ENCODE measurements at regions not wholly inside any gene's neighbourhood (a gene's known extent, or its start where the extent isn't known, plus 50 kb on each side); places are given as distances from the start of the nearest gene placed in this dataset.

DNA sequence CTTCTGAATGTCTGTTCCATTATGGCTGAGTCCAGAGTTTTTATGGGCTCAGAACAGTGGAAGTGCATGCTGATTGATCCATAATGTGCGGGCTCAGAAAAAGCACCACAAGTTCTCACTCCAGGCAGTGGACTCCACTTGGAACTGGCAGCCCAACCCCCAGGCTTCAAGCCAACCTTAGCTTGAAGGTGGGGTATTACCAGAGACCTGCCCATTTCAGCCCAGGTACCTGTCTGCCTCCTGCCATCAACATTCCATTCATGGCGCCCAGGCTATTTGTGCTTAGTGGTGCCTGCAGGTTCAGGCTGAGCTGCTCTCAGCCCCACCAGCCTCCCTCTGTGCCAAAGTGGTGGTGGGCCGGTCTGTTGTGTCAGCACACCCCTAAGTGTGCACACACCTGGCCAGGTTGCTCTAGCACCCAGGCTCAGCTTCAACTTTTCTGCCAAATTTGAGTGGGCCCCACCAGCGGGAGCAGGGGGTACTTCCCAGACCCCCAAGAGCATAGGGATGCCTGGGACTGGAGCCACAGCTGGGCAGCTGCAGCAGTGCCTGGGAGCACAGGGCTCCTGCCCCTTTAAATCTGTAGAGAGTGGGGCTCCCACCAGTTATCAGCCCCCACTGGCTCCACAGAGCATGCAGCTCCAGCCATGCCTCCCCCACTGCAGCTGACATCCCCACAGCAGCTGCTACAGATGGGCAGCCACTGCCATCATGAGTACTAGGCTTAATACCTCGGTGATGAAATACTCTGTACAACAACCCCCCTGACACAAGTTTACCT lies 1025.3 kb downstream of the PCDH19 start:
- no peaks in the 10 kb centered on the region for H4K20me1 ChIP-seq (ENCODE audit: low read length)
- POLR2A ChIA-PET (ENCODE audit: unreplicated experiment), result no interaction called here

GRCh38 chrX:99383786-99384185 lies 1026.3 kb downstream of the PCDH19 start:
- no peak overlapping the region for H2AFZ ChIP-seq (ENCODE audit: low read length)
- POLR2A ChIA-PET (ENCODE audit: unreplicated experiment), result no interaction called here
- no peak overlapping the region for H3K4me2 ChIP-seq (ENCODE audit: low read length)
- no peaks in the 10 kb centered on the region for H3F3A ChIP-seq (ENCODE audit: low read length, unreplicated experiment)
- H3K79me2 ChIP-seq (ENCODE audit: low read length), result no peaks in the 10 kb centered on the region
- no peaks in the 10 kb centered on the region for H3K27me3 ChIP-seq (ENCODE audit: low read length)
- H3K4me3 ChIP-seq (ENCODE audit: low read length), result no peak overlapping the region
- intact Hi-C loops (cut with micrococcal nuclease), result no loop called here
- H3K9me2 ChIP-seq (replicated peaks; ENCODE audit: low read length), result no peaks in the 10 kb centered on the region
- no peaks in the 10 kb centered on the region for H3K9me3 ChIP-seq (ENCODE audit: low read length)
- H3K9ac ChIP-seq (ENCODE audit: low read length), result no peak overlapping the region
- H3K27ac ChIP-seq (ENCODE audit: low read length), result no peak overlapping the region
- no peaks in the 10 kb centered on the region for H3K4me1 ChIP-seq (ENCODE audit: insufficient read depth, low read length)
- ATAC-seq (no peak), DNase-seq (no peak)
- BruUV-seq (replicated peaks), result no TSS peak
- CTCF ChIA-PET, result no interaction called here
- H3K36me3 ChIP-seq (ENCODE audit: low read depth, low read length), result no peaks in the 10 kb centered on the region
- no peaks in the 10 kb centered on the region for H4K20me1 ChIP-seq (ENCODE audit: low read length)
- no peak for TF ChIP-seq CTCF (conservative IDR thresholded peaks at IDR 0.05; ENCODE audit: low read depth, low read length)
- TF ChIP-seq EZH2 (IDR thresholded peaks at IDR 0.05; ENCODE audit: low read length, unreplicated experiment), result no peak
- no peak for TF ChIP-seq EZH2phosphoT487 (IDR thresholded peaks at IDR 0.05; ENCODE audit: borderline replicate concordance, low read length)

More for the DNA sequence above, 1025.3 kb downstream of the PCDH19 start:
- TF ChIP-seq EZH2phosphoT487 (IDR thresholded peaks at IDR 0.05; ENCODE audit: borderline replicate concordance, low read length) (no peak), EZH2 (IDR thresholded peaks at IDR 0.05; ENCODE audit: low read length, unreplicated experiment) (no peak), CTCF (conservative IDR thresholded peaks at IDR 0.05; ENCODE audit: low read depth, low read length) (no peak)
- Histone ChIP-seq H3K36me3 (ENCODE audit: low read depth, low read length) (no peaks in the 10 kb centered on the region), H3K27me3 (ENCODE audit: low read length) (no peaks in the 10 kb centered on the region), H3K4me1 (ENCODE audit: insufficient read depth, low read length) (no peaks in the 10 kb centered on the region), H3K79me2 (ENCODE audit: low read length) (no peaks in the 10 kb centered on the region), H3K9me3 (ENCODE audit: low read length) (no peaks in the 10 kb centered on the region), H2AFZ (ENCODE audit: low read length) (no peak overlapping the region), H3K4me3 (ENCODE audit: low read length) (no peak overlapping the region), H3K9ac (ENCODE audit: low read length) (no peak overlapping the region), H3F3A (ENCODE audit: low read length, unreplicated experiment) (no peaks in the 10 kb centered on the region), H3K4me2 (ENCODE audit: low read length) (no peak overlapping the region), H3K27ac (ENCODE audit: low read length) (no peak overlapping the region), H3K9me2 (replicated peaks; ENCODE audit: low read length) (no peaks in the 10 kb centered on the region)
- CTCF ChIA-PET, result no interaction called here
- no peak for ATAC-seq
- intact Hi-C loops (cut with micrococcal nuclease), result no loop called here
- BruUV-seq (replicated peaks), result no TSS peak
- no peak for DNase-seq

GRCh38 chrX:99371976-99372595 lies 1038.0 kb downstream of the PCDH19 start:
- H3K4me1 ChIP-seq (ENCODE audit: insufficient read depth, low read length), result no peaks in the 10 kb centered on the region
- no peak overlapping the region for H2AFZ ChIP-seq (ENCODE audit: low read length)
- H3K36me3 ChIP-seq (ENCODE audit: low read depth, low read length), result no peaks in the 10 kb centered on the region
- H3K9me3 ChIP-seq (ENCODE audit: low read length), result no peaks in the 10 kb centered on the region
- H3K27ac ChIP-seq (ENCODE audit: low read length), result no peak overlapping the region
- TF ChIP-seq CTCF (conservative IDR thresholded peaks at IDR 0.05; ENCODE audit: low read depth, low read length) (no peak), EZH2phosphoT487 (IDR thresholded peaks at IDR 0.05; ENCODE audit: borderline replicate concordance, low read length) (no peak), EZH2 (IDR thresholded peaks at IDR 0.05; ENCODE audit: low read length, unreplicated experiment) (no peak)
- intact Hi-C loops (cut with micrococcal nuclease), result no loop called here
- ATAC-seq (no peak), DNase-seq (no peak)
- no peaks in the 10 kb centered on the region for H3K79me2 ChIP-seq (ENCODE audit: low read length)
- H3K27me3 ChIP-seq (ENCODE audit: low read length), result no peaks in the 10 kb centered on the region
- ChIA-PET POLR2A (ENCODE audit: unreplicated experiment) (no interaction called here), CTCF (no interaction called here)
- no peak overlapping the region for H3K4me3 ChIP-seq (ENCODE audit: low read length)
- H3K4me2 ChIP-seq (ENCODE audit: low read length), result no peak overlapping the region
- no peaks in the 10 kb centered on the region for H4K20me1 ChIP-seq (ENCODE audit: low read length)
- H3F3A ChIP-seq (ENCODE audit: low read length, unreplicated experiment), result no peaks in the 10 kb centered on the region
- no peaks in the 10 kb centered on the region for H3K9me2 ChIP-seq (replicated peaks; ENCODE audit: low read length)
- H3K9ac ChIP-seq (ENCODE audit: low read length), result no peak overlapping the region
- BruUV-seq (replicated peaks), result no TSS peak
